ENCODE measurements at regions not wholly inside any gene's neighbourhood (a gene's known extent, or its start where the extent isn't known, plus 50 kb on each side); places are given as distances from the start of the nearest gene placed in this dataset.

GRCh38 chr4:58225460-58225859, 1115.3 kb upstream of the IGFBP7 start:
- no peak overlapping the region for H3K4me3 ChIP-seq (ENCODE audit: low read length)
- H2AK5ac ChIP-seq (ENCODE audit: low read length) = no peak overlapping the region
- H3K79me2 ChIP-seq (ENCODE audit: control insufficient read depth, insufficient read depth, low read length) = no peaks in the 10 kb centered on the region
- DNase-seq = peak; percentile 58
- H4K5ac ChIP-seq (ENCODE audit: low read length) = no peak overlapping the region
- H3K4me2 ChIP-seq (ENCODE audit: low read length) = no peak overlapping the region
- H3K23ac ChIP-seq (ENCODE audit: low read length) = no peak overlapping the region
- H3K27me3 ChIP-seq (ENCODE audit: insufficient read depth, low read length, poor library complexity) = no peaks in the 10 kb centered on the region
- no peaks in the 10 kb centered on the region for H3K36me3 ChIP-seq (ENCODE audit: control insufficient read depth, insufficient read depth, low read length)
- no peaks in the 10 kb centered on the region for H3K79me1 ChIP-seq (ENCODE audit: low read length)
- H2BK15ac ChIP-seq (replicated peaks; ENCODE audit: low read depth) = peak overlapping the region; percentile 27
- H4K8ac ChIP-seq (ENCODE audit: low read depth, low read length) = no peak overlapping the region
- no peak overlapping the region for H3K18ac ChIP-seq (ENCODE audit: low read length)
- H3K9ac ChIP-seq (ENCODE audit: low read length) = no peak overlapping the region
- H2BK5ac ChIP-seq (ENCODE audit: low read length) = no peak overlapping the region
- no peak overlapping the region for H3K27ac ChIP-seq (ENCODE audit: low read depth, low read length)
- WGBS (ENCODE audit: extremely low coverage, insufficient coverage, low lambda C conversion rate) = no CpG with 5 or more reads among the region's 1 CpG
- no peaks in the 10 kb centered on the region for H3K4me1 ChIP-seq (ENCODE audit: control insufficient read depth, low read depth, low read length)
- H2BK120ac ChIP-seq (ENCODE audit: low read depth, low read length) = no peak overlapping the region
- H3K56ac ChIP-seq (ENCODE audit: low read length) = no peak overlapping the region
- H3K4ac ChIP-seq (ENCODE audit: low read depth, low read length) = no peak overlapping the region

GRCh38 chr4:58219179-58219578, 1109.0 kb upstream of the IGFBP7 start:
- no peak overlapping the region for H4K5ac ChIP-seq (ENCODE audit: low read length)
- no peak overlapping the region for H2BK120ac ChIP-seq (ENCODE audit: low read depth, low read length)
- no peak overlapping the region for H3K27ac ChIP-seq (ENCODE audit: low read depth, low read length)
- H3K27me3 ChIP-seq (ENCODE audit: insufficient read depth, low read length, poor library complexity) = no peaks in the 10 kb centered on the region
- no peak overlapping the region for H2BK15ac ChIP-seq (replicated peaks; ENCODE audit: low read depth)
- no peak overlapping the region for H3K23ac ChIP-seq (ENCODE audit: low read length)
- H3K4me1 ChIP-seq (ENCODE audit: control insufficient read depth, low read depth, low read length) = peaks cover 3% of the 10 kb centered on the region
- H3K36me3 ChIP-seq (ENCODE audit: control insufficient read depth, insufficient read depth, low read length) = no peaks in the 10 kb centered on the region
- no peaks in the 10 kb centered on the region for H3K79me2 ChIP-seq (ENCODE audit: control insufficient read depth, insufficient read depth, low read length)
- no peak overlapping the region for H3K4ac ChIP-seq (ENCODE audit: low read depth, low read length)
- H4K8ac ChIP-seq (ENCODE audit: low read depth, low read length) = no peak overlapping the region
- no peak overlapping the region for H2AK5ac ChIP-seq (ENCODE audit: low read length)
- no CpG with 5 or more reads among the region's 2 CpGs for WGBS (ENCODE audit: extremely low coverage, insufficient coverage, low lambda C conversion rate)
- no peak overlapping the region for H3K4me3 ChIP-seq (ENCODE audit: low read length)
- no peaks in the 10 kb centered on the region for H3K79me1 ChIP-seq (ENCODE audit: low read length)
- no peak overlapping the region for H3K9ac ChIP-seq (ENCODE audit: low read length)
- no peak overlapping the region for H3K4me2 ChIP-seq (ENCODE audit: low read length)
- H2BK5ac ChIP-seq (ENCODE audit: low read length) = no peak overlapping the region
- no peak overlapping the region for H3K18ac ChIP-seq (ENCODE audit: low read length)
- no peak overlapping the region for H3K56ac ChIP-seq (ENCODE audit: low read length)
- DNase-seq = no peak

GRCh38 chr4:58216461-58216860, 1106.3 kb upstream of the IGFBP7 start:
- peak; percentile 84 for DNase-seq
- Histone ChIP-seq H3K79me1 (ENCODE audit: low read length) (no peaks in the 10 kb centered on the region), H3K27ac (ENCODE audit: low read depth, low read length) (no peak overlapping the region), H3K79me2 (ENCODE audit: control insufficient read depth, insufficient read depth, low read length) (no peaks in the 10 kb centered on the region), H2BK15ac (replicated peaks; ENCODE audit: low read depth) (no peak overlapping the region), H2BK120ac (ENCODE audit: low read depth, low read length) (no peak overlapping the region), H3K4ac (ENCODE audit: low read depth, low read length) (no peak overlapping the region), H2AK5ac (ENCODE audit: low read length) (no peak overlapping the region), H4K5ac (ENCODE audit: low read length) (no peak overlapping the region), H3K4me2 (ENCODE audit: low read length) (no peak overlapping the region), H3K23ac (ENCODE audit: low read length) (no peak overlapping the region), H3K56ac (ENCODE audit: low read length) (no peak overlapping the region), H2BK5ac (ENCODE audit: low read length) (no peak overlapping the region), H3K27me3 (ENCODE audit: insufficient read depth, low read length, poor library complexity) (no peaks in the 10 kb centered on the region), H4K8ac (ENCODE audit: low read depth, low read length) (no peak overlapping the region), H3K4me1 (ENCODE audit: control insufficient read depth, low read depth, low read length) (peaks cover 3% of the 10 kb centered on the region), H3K4me3 (ENCODE audit: low read length) (no peak overlapping the region), H3K18ac (ENCODE audit: low read length) (no peak overlapping the region), H3K36me3 (ENCODE audit: control insufficient read depth, insufficient read depth, low read length) (no peaks in the 10 kb centered on the region), H3K9ac (ENCODE audit: low read length) (no peak overlapping the region)
- no CpG with 5 or more reads among the region's 1 CpG for WGBS (ENCODE audit: extremely low coverage, insufficient coverage, low lambda C conversion rate)

GRCh38 chr4:58214376-58214775, 1104.2 kb upstream of the IGFBP7 start:
- H2BK120ac ChIP-seq (ENCODE audit: low read depth, low read length) = no peak overlapping the region
- WGBS (ENCODE audit: extremely low coverage, insufficient coverage, low lambda C conversion rate) = no CpG with 5 or more reads among the region's 3 CpGs
- no peak overlapping the region for H3K18ac ChIP-seq (ENCODE audit: low read length)
- H4K5ac ChIP-seq (ENCODE audit: low read length) = no peak overlapping the region
- H3K23ac ChIP-seq (ENCODE audit: low read length) = no peak overlapping the region
- no peak overlapping the region for H3K4me2 ChIP-seq (ENCODE audit: low read length)
- no peak overlapping the region for H2BK5ac ChIP-seq (ENCODE audit: low read length)
- H3K4me1 ChIP-seq (ENCODE audit: control insufficient read depth, low read depth, low read length) = peaks cover 3% of the 10 kb centered on the region
- no peak overlapping the region for H4K8ac ChIP-seq (ENCODE audit: low read depth, low read length)
- no peak overlapping the region for H3K27ac ChIP-seq (ENCODE audit: low read depth, low read length)
- H3K56ac ChIP-seq (ENCODE audit: low read length) = no peak overlapping the region
- H3K9ac ChIP-seq (ENCODE audit: low read length) = no peak overlapping the region
- H2BK15ac ChIP-seq (replicated peaks; ENCODE audit: low read depth) = no peak overlapping the region
- H3K27me3 ChIP-seq (ENCODE audit: insufficient read depth, low read length, poor library complexity) = no peaks in the 10 kb centered on the region
- no peak overlapping the region for H3K4ac ChIP-seq (ENCODE audit: low read depth, low read length)
- H3K36me3 ChIP-seq (ENCODE audit: control insufficient read depth, insufficient read depth, low read length) = no peaks in the 10 kb centered on the region
- peak overlapping the region; percentile 15 for H2AK5ac ChIP-seq (ENCODE audit: low read length)
- no peak for DNase-seq
- H3K4me3 ChIP-seq (ENCODE audit: low read length) = no peak overlapping the region
- no peaks in the 10 kb centered on the region for H3K79me1 ChIP-seq (ENCODE audit: low read length)
- no peaks in the 10 kb centered on the region for H3K79me2 ChIP-seq (ENCODE audit: control insufficient read depth, insufficient read depth, low read length)

- no peak overlapping the region for H3K4ac ChIP-seq (ENCODE audit: low read depth, low read length)
- H3K23ac ChIP-seq (ENCODE audit: low read length) = no peak overlapping the region
- H3K4me2 ChIP-seq (ENCODE audit: low read length) = no peak overlapping the region
- peak; percentile 61 for DNase-seq
- H3K36me3 ChIP-seq (ENCODE audit: control insufficient read depth, insufficient read depth, low read length) = no peaks in the 10 kb centered on the region
- H4K5ac ChIP-seq (ENCODE audit: low read length) = no peak overlapping the region
- no peaks in the 10 kb centered on the region for H3K79me2 ChIP-seq (ENCODE audit: control insufficient read depth, insufficient read depth, low read length)
- H2AK5ac ChIP-seq (ENCODE audit: low read length) = no peak overlapping the region
- no peak overlapping the region for H3K18ac ChIP-seq (ENCODE audit: low read length)
- no peak overlapping the region for H3K9ac ChIP-seq (ENCODE audit: low read length)
- H3K4me3 ChIP-seq (ENCODE audit: low read length) = no peak overlapping the region
- H3K27me3 ChIP-seq (ENCODE audit: insufficient read depth, low read length, poor library complexity) = no peaks in the 10 kb centered on the region
- H3K27ac ChIP-seq (ENCODE audit: low read depth, low read length) = no peak overlapping the region
- H2BK120ac ChIP-seq (ENCODE audit: low read depth, low read length) = no peak overlapping the region
- no CpG with 5 or more reads among the region's 2 CpGs for WGBS (ENCODE audit: extremely low coverage, insufficient coverage, low lambda C conversion rate)
- no peak overlapping the region for H2BK5ac ChIP-seq (ENCODE audit: low read length)
- H3K56ac ChIP-seq (ENCODE audit: low read length) = no peak overlapping the region
- H3K4me1 ChIP-seq (ENCODE audit: control insufficient read depth, low read depth, low read length) = no peaks in the 10 kb centered on the region
- H3K79me1 ChIP-seq (ENCODE audit: low read length) = no peaks in the 10 kb centered on the region
- H2BK15ac ChIP-seq (replicated peaks; ENCODE audit: low read depth) = no peak overlapping the region
- no peak overlapping the region for H4K8ac ChIP-seq (ENCODE audit: low read depth, low read length)
Measured at GRCh38 chr4:58209551-58209950, 1099.4 kb upstream of the IGFBP7 start.

- H4K8ac ChIP-seq (ENCODE audit: low read depth, low read length) = no peak overlapping the region
- H3K27ac ChIP-seq (ENCODE audit: low read depth, low read length) = no peak overlapping the region
- no peak overlapping the region for H2BK5ac ChIP-seq (ENCODE audit: low read length)
- H3K9ac ChIP-seq (ENCODE audit: low read length) = no peak overlapping the region
- H3K4me1 ChIP-seq (ENCODE audit: control insufficient read depth, low read depth, low read length) = no peaks in the 10 kb centered on the region
- no peak overlapping the region for H3K4me2 ChIP-seq (ENCODE audit: low read length)
- no peaks in the 10 kb centered on the region for H3K79me2 ChIP-seq (ENCODE audit: control insufficient read depth, insufficient read depth, low read length)
- no peaks in the 10 kb centered on the region for H3K27me3 ChIP-seq (ENCODE audit: insufficient read depth, low read length, poor library complexity)
- H3K56ac ChIP-seq (ENCODE audit: low read length) = no peak overlapping the region
- DNase-seq = no peak
- no peak overlapping the region for H3K18ac ChIP-seq (ENCODE audit: low read length)
- WGBS (ENCODE audit: extremely low coverage, insufficient coverage, low lambda C conversion rate) = no CpG with 5 or more reads among the region's 2 CpGs
- H3K23ac ChIP-seq (ENCODE audit: low read length) = no peak overlapping the region
- H2BK120ac ChIP-seq (ENCODE audit: low read depth, low read length) = no peak overlapping the region
- no peak overlapping the region for H3K4ac ChIP-seq (ENCODE audit: low read depth, low read length)
- no peak overlapping the region for H2AK5ac ChIP-seq (ENCODE audit: low read length)
- H4K5ac ChIP-seq (ENCODE audit: low read length) = no peak overlapping the region
- H3K4me3 ChIP-seq (ENCODE audit: low read length) = no peak overlapping the region
- no peak overlapping the region for H2BK15ac ChIP-seq (replicated peaks; ENCODE audit: low read depth)
- no peaks in the 10 kb centered on the region for H3K36me3 ChIP-seq (ENCODE audit: control insufficient read depth, insufficient read depth, low read length)
- H3K79me1 ChIP-seq (ENCODE audit: low read length) = no peaks in the 10 kb centered on the region
Measured at GRCh38 chr4:58209001-58209400, 1098.8 kb upstream of the IGFBP7 start.

Measured in mesendoderm (in vitro differentiated cells).